ENCODE measurements at regions not wholly inside any gene's neighbourhood (a gene's known extent, or its start where the extent isn't known, plus 50 kb on each side); places are given as distances from the start of the nearest gene placed in this dataset.

DNA sequence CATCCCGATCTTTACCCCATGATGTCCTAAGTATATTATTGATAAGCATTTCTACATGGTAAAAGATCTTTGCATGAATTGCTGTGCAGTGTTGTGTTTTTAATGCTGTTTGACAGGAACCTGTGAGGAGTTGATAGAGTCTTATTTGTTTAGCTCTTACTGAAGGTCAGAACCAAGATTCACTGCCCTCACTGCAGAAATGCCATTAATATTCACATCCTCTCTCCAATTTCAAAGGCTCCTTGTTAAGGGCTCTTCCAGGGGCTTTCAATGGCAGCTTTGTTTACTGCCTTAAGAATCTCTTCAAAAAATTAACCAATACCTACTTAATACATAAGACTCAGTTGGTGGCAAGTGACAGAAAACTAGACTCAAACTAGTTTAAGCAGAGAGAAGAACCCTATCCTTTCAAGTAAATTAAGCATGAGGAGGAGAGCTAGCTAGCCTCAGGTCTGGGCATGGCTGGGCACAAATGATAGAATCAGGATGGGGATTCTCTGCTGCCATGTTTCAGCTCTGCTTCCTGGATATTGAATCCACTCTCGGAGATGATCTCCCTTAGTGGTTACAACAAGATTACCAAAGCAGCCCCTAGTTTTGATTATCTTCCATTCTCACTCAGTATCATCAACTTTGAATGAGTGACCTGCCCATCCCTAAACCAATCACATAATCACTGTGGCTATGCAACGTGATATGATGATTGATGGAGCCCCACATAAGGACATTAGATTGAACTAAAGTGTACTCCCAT is 311.8 kb downstream of the CDH11 start:
- Histone ChIP-seq H3K36me3 (replicated peaks; ENCODE audit: insufficient read depth, low read depth) (no peaks in the 10 kb centered on the region), H3K9me3 (ENCODE audit: low read depth) (no peaks in the 10 kb centered on the region), H2AFZ (no peak overlapping the region), H3K9me2 (replicated peaks; ENCODE audit: insufficient read depth) (no peaks in the 10 kb centered on the region), H4K20me1 (ENCODE audit: insufficient read depth, poor library complexity, severe bottlenecking) (no peaks in the 10 kb centered on the region), H3K79me2 (no peaks in the 10 kb centered on the region), H3K27me3 (no peaks in the 10 kb centered on the region), H3K4me2 (no peak overlapping the region), H3K27ac (no peak overlapping the region), H3K4me1 (ENCODE audit: insufficient read depth) (no peaks in the 10 kb centered on the region), H3K4me3 (no peak overlapping the region)
- whole genome bisulfite sequencing (ENCODE audit: low lambda C conversion rate, missing lambda C conversion rate) = 85% methylated on average over 3 of the region's 3 CpGs
- TF ChIP-seq EZH2phosphoT487 (IDR thresholded peaks at IDR 0.05; ENCODE audit: low read depth, severe bottlenecking, unreplicated experiment) (no peak), EZH2 (IDR thresholded peaks at IDR 0.05; ENCODE audit: borderline replicate concordance) (no peak), CTCF (IDR thresholded peaks at IDR 0.05; ENCODE audit: poor library complexity) (no peak)
- DNase-seq (ENCODE audit: low spot score) = no peak

DNA sequence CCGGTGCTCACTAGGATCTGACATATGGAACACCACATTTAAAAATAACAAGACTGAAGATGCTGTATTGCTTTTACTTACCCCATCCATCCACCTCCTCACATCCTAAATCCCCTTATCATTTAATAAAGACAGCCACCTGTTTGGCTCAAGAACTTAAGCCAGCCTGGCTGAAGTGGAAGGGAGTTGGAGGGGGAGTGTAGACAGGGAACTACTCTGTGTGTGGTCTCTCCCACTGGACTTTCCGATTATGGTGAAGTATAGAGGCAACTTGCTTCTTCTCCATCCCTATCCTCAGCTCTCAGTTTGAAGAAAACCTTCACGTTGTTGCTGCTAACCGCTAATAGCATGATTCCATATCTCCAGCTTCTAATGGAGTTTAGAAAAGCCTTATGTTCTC is 313.4 kb downstream of the CDH11 start:
- Histone ChIP-seq H2AFZ (no peak overlapping the region), H3K27ac (no peak overlapping the region), H3K4me3 (no peak overlapping the region), H3K4me2 (no peak overlapping the region), H3K27me3 (no peaks in the 10 kb centered on the region), H3K36me3 (replicated peaks; ENCODE audit: insufficient read depth, low read depth) (no peaks in the 10 kb centered on the region), H3K9me2 (replicated peaks; ENCODE audit: insufficient read depth) (no peaks in the 10 kb centered on the region), H3K9me3 (ENCODE audit: low read depth) (no peaks in the 10 kb centered on the region), H3K4me1 (ENCODE audit: insufficient read depth) (no peaks in the 10 kb centered on the region), H4K20me1 (ENCODE audit: insufficient read depth, poor library complexity, severe bottlenecking) (no peaks in the 10 kb centered on the region), H3K79me2 (no peaks in the 10 kb centered on the region)
- TF ChIP-seq EZH2 (IDR thresholded peaks at IDR 0.05; ENCODE audit: borderline replicate concordance) (no peak), CTCF (IDR thresholded peaks at IDR 0.05; ENCODE audit: poor library complexity) (no peak), EZH2phosphoT487 (IDR thresholded peaks at IDR 0.05; ENCODE audit: low read depth, severe bottlenecking, unreplicated experiment) (no peak)
- DNase-seq (ENCODE audit: low spot score) = no peak
- WGBS (ENCODE audit: low lambda C conversion rate, missing lambda C conversion rate) = 56% methylated on average over 4 of the region's 4 CpGs

GRCh38 chr16:64791756-64792155 is 330.1 kb downstream of the CDH11 start:
- Histone ChIP-seq H3K79me2 (no peaks in the 10 kb centered on the region), H3K27me3 (no peaks in the 10 kb centered on the region), H4K20me1 (ENCODE audit: insufficient read depth, poor library complexity, severe bottlenecking) (no peaks in the 10 kb centered on the region), H2AFZ (no peak overlapping the region), H3K27ac (no peak overlapping the region), H3K4me2 (no peak overlapping the region), H3K36me3 (replicated peaks; ENCODE audit: insufficient read depth, low read depth) (no peaks in the 10 kb centered on the region), H3K4me1 (ENCODE audit: insufficient read depth) (no peaks in the 10 kb centered on the region), H3K9me3 (ENCODE audit: low read depth) (no peaks in the 10 kb centered on the region), H3K9me2 (replicated peaks; ENCODE audit: insufficient read depth) (no peaks in the 10 kb centered on the region), H3K4me3 (no peak overlapping the region)
- no peak for DNase-seq (ENCODE audit: low spot score)
- 88% methylated on average over 2 of the region's 2 CpGs for WGBS (ENCODE audit: low lambda C conversion rate, missing lambda C conversion rate)
- no peak for TF ChIP-seq EZH2 (IDR thresholded peaks at IDR 0.05; ENCODE audit: borderline replicate concordance)
- TF ChIP-seq EZH2phosphoT487 (IDR thresholded peaks at IDR 0.05; ENCODE audit: low read depth, severe bottlenecking, unreplicated experiment) = no peak
- no peak for TF ChIP-seq CTCF (IDR thresholded peaks at IDR 0.05; ENCODE audit: poor library complexity)
